22Rv1 (cell line): ENCODE measurements at regions not wholly inside any gene's neighbourhood (a gene's known extent, or its start where the extent isn't known, plus 50 kb on each side); places are given as distances from the start of the nearest gene placed in this dataset.
"Not testable (repeated sequence)": the region's sequence is repeated elsewhere in the genome, so short reads cannot be mapped to it uniquely, and the experiment has no call there.

ENCODE experiments used
- H3K27ac ChIP-seq: fragments of 450-650 bp; 2 replicates; pipeline ENCODE4 v1.5.1; 2017
- ZFX ChIP-seq: fragments of 450-650 bp; IDR thresholded peaks from 2 replicates; pipeline ENCODE4 v1.6.1; 2017; ENCODE audit warnings: antibody characterized with exemption, borderline replicate concordance
- TF ChIP-seq, protein P1 (sequence below): fragments of 450-650 bp; IDR thresholded peaks from 2 replicates; pipeline ENCODE4 v1.5.1; 2017; ENCODE audit warnings: mild to moderate bottlenecking

GRCh38 chr1:100791586-100791985, 72.0 kb downstream of the VCAM1 start:
- TF ChIP-seq ZFX, result no peak
- TF ChIP-seq, protein P1, sequence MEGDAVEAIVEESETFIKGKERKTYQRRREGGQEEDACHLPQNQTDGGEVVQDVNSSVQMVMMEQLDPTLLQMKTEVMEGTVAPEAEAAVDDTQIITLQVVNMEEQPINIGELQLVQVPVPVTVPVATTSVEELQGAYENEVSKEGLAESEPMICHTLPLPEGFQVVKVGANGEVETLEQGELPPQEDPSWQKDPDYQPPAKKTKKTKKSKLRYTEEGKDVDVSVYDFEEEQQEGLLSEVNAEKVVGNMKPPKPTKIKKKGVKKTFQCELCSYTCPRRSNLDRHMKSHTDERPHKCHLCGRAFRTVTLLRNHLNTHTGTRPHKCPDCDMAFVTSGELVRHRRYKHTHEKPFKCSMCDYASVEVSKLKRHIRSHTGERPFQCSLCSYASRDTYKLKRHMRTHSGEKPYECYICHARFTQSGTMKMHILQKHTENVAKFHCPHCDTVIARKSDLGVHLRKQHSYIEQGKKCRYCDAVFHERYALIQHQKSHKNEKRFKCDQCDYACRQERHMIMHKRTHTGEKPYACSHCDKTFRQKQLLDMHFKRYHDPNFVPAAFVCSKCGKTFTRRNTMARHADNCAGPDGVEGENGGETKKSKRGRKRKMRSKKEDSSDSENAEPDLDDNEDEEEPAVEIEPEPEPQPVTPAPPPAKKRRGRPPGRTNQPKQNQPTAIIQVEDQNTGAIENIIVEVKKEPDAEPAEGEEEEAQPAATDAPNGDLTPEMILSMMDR, result no peak
- H3K27ac ChIP-seq, result no peak overlapping the region

- no peak overlapping the region for H3K27ac ChIP-seq
- TF ChIP-seq ZFX, result no peak
Observed at GRCh38 chr1:100793659-100794058, 74.1 kb downstream of the VCAM1 start.

DNA sequence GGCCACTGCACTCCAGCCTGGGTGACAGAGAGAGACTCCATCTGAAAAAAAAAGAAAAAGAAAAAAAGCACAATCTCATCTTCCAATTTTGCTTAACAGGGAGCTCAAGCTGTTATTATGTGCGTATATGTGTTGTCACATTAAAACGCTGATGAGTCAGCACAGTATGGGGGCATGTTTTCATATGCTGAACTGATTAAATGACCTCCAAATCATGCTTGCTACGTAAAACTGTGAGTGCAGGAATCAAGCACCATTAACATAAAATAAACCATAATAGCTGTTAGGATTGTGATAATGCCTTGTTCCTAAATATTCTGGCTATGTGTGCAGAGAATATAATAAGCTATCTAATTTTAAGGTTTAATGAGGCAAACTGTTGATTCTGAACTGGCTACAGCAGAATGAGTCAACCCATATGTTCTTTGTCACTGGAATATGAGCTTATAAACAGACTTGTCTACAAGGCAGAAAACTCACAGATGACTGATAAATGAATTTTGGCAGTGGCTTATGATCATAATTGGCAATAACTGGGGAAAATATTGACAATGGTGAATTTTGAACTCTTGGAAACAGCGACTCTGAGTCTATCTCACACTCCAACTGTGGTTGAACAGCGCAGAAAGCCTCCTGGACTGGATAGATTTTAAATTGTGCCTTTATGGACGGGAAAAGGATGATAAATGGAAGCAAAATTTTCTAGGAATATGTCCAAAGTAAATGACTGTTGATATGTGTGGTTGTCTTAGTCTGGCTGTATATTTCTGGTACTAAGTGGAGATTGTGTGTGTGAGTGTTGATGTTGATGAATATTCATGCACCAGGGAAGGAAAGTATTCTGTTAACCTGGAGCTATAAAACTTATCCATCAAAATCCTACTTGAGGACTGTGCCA, 75.5 kb downstream of the VCAM1 start:
- H3K27ac ChIP-seq, result no peak overlapping the region
- no peak for TF ChIP-seq ZFX
- TF ChIP-seq, protein P1, result no peak

DNA sequence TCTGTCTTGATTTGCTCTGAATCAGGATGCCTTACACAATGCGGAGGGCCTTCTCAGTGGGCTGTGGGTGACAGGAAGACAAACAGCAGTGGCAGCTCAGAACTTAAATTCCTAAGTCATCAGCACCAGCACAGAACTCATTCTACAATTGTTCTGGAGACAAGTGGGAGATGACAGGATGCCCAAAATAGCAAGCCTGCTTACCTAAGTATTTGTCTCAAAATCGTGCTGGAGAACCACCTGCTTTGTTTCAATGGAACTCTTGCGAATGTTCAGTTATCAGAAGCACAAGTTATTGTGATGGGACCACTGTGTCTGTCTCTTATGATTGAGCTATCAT, 76.1 kb downstream of the VCAM1 start:
- no peak overlapping the region for H3K27ac ChIP-seq
- TF ChIP-seq ZFX, result no peak
- TF ChIP-seq, protein P1, result no peak

DNA sequence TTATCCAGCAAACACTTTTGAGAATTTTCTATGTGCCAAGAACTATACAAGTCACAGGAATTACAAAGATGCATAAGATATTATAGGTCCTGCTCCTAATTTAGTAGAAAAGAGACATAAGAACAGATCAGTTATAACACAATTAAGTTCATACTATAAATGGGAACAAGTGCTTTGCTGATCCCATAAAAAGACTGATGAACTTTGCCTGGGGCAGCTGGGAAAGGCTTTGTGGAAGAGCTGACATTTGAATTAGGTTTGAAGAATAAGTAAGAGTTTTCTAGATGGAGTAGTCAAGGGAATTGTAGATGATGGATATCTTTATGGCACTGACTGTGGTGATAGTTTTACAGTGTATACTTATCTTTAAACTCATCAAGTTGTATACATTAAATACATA, 76.5 kb downstream of the VCAM1 start:
- H3K27ac ChIP-seq, result no peak overlapping the region
- TF ChIP-seq, protein P1, result no peak
- no peak for TF ChIP-seq ZFX

- TF ChIP-seq, protein P1, result no peak
- TF ChIP-seq ZFX, result no peak
- H3K27ac ChIP-seq, result no peak overlapping the region
Observed at GRCh38 chr1:100799548-100799947, 80.0 kb downstream of the VCAM1 start.

GRCh38 chr1:100799954-100800612, 80.5 kb downstream of the VCAM1 start:
- TF ChIP-seq, protein P1, result no peak
- TF ChIP-seq ZFX, result no peak
- no peak overlapping the region for H3K27ac ChIP-seq

GRCh38 chr1:100801256-100801655, 81.7 kb downstream of the VCAM1 start:
- not testable (repeated sequence) for H3K27ac ChIP-seq

DNA sequence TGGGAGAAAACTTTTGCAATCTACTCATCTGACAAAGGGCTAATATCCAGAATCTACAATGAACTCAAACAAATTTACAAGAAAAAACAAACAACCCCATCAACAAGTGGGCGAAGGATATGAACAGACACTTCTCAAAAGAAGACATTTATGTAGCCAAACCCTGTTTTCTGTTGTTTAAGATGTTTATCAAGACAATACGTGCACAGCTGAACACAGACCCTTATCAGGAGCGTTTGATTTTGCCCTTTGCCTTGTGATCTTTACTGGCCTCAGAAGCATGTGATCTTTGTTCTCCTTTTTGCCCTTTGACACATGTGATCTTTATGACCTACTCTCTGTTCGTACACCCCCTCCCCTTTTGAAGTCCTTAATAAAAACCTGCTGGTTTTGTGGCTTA, 83.7 kb downstream of the VCAM1 start:
- not testable (repeated sequence) for H3K27ac ChIP-seq
